DOHH2 (cell line): ENCODE measurements at regions not wholly inside any gene's neighbourhood (a gene's known extent, or its start where the extent isn't known, plus 50 kb on each side); places are given as distances from the start of the nearest gene placed in this dataset.

Source experiments
- H3F3A ChIP-seq: fragments of 200-600 bp; sonication (generic), shearing (Covaris generic); 2 replicates; pipeline ENCODE4 v1.6.0; 2016; ENCODE audit warnings: antibody characterized with exemption, mild to moderate bottlenecking; ENCODE audit not compliant: control insufficient read depth, insufficient read depth
- H3K27ac ChIP-seq: fragments of 200-600 bp; sonication (generic); 2 replicates; pipeline ENCODE4 v1.5.1; 2014; ENCODE audit warnings: low read depth, mild to moderate bottlenecking, low read length, moderate library complexity
- H3K27me3 ChIP-seq: fragments of 200-600 bp; sonication (generic); 2 replicates; pipeline ENCODE4 v1.6.1; 2014; ENCODE audit warnings: mild to moderate bottlenecking, low read length, mixed read lengths; ENCODE audit not compliant: control insufficient read depth
- H3K36me3 ChIP-seq: fragments of 200-600 bp; sonication (generic); 2 replicates; pipeline ENCODE4 v1.6.1; 2014; ENCODE audit warnings: mild to moderate bottlenecking, low read length, moderate library complexity, mixed read lengths; ENCODE audit not compliant: control insufficient read depth
- H3K4me1 ChIP-seq: fragments of 200-600 bp; sonication (generic); 2 replicates; pipeline ENCODE4 v1.6.1; 2014; ENCODE audit warnings: mild to moderate bottlenecking, low read length, mixed read lengths; ENCODE audit not compliant: control insufficient read depth
- H3K4me2 ChIP-seq: fragments of 200-600 bp; sonication (generic); 2 replicates; pipeline ENCODE4 v1.6.0; 2014; ENCODE audit warnings: mild to moderate bottlenecking, low read length, moderate library complexity
- H3K4me3 ChIP-seq: fragments of 200-600 bp; sonication (generic); 2 replicates; pipeline ENCODE4 v1.5.1; 2014; ENCODE audit warnings: mild to moderate bottlenecking, low read length, mixed read lengths
- H3K79me2 ChIP-seq: fragments of 200-600 bp; sonication (generic); 2 replicates; pipeline ENCODE4 v1.6.1; 2014; ENCODE audit warnings: mild to moderate bottlenecking, low read length, mixed read lengths; ENCODE audit not compliant: control insufficient read depth
- H3K9me2 ChIP-seq: fragments of 200-600 bp; sonication (generic); replicated peaks from 2 replicates; pipeline ENCODE4 v1.6.1; 2014; ENCODE audit warnings: mild to moderate bottlenecking, low read length, mixed read lengths; ENCODE audit not compliant: control insufficient read depth
- H3K9me3 ChIP-seq: fragments of 200-600 bp; sonication (generic); 2 replicates; pipeline ENCODE4 v1.6.1; 2014; ENCODE audit warnings: antibody characterized with exemption, low read length, mixed read lengths; ENCODE audit not compliant: control insufficient read depth, insufficient read depth
- H4K20me1 ChIP-seq: fragments of 200-600 bp; sonication (generic); 2 replicates; pipeline ENCODE4 v1.6.0; 2014; ENCODE audit warnings: low read depth, mild to moderate bottlenecking, antibody characterized with exemption, low read length, moderate library complexity; ENCODE audit not compliant: control insufficient read depth, insufficient read depth
- CTCF ChIP-seq: fragments of 200-600 bp; sonication (generic); IDR thresholded peaks from one replicate; pipeline ENCODE4 v1.5.1; 2014; ENCODE audit warnings: antibody characterized with exemption, mild to moderate bottlenecking, low read depth, low read length; ENCODE audit not compliant: poor library complexity, severe bottlenecking
- EZH2phosphoT487 ChIP-seq: fragments of 200-600 bp; sonication (generic); IDR thresholded peaks from 2 replicates; pipeline ENCODE4 v1.6.1; 2017; ENCODE audit warnings: borderline replicate concordance, mild to moderate bottlenecking, antibody characterized with exemption, low read length, moderate library complexity, mixed read lengths

GRCh38 chr7:106187613-106188350 lies 75.7 kb upstream of the SYPL1 start:
- Histone ChIP-seq H3K9me3 (no peaks in the 10 kb centered on the region), H4K20me1 (no peaks in the 10 kb centered on the region), H3K27me3 (peaks cover 32% of the 10 kb centered on the region; the same call in 1 of the 2 replicates), H3F3A (no peaks in the 10 kb centered on the region), H3K79me2 (no peaks in the 10 kb centered on the region), H3K4me3 (no peak overlapping the region), H3K4me1 (no peaks in the 10 kb centered on the region), H3K36me3 (no peaks in the 10 kb centered on the region), H3K27ac (no peak overlapping the region), H3K9me2 (no peaks in the 10 kb centered on the region), H3K4me2 (no peak overlapping the region)
- no peak for TF ChIP-seq CTCF
- TF ChIP-seq EZH2phosphoT487, result no peak

- TF ChIP-seq EZH2phosphoT487 (no peak), CTCF (no peak)
- Histone ChIP-seq H3K4me2 (no peak overlapping the region), H3K9me3 (no peaks in the 10 kb centered on the region), H3K4me3 (no peak overlapping the region), H3K27me3 (peaks cover 24% of the 10 kb centered on the region; the same call in 1 of the 2 replicates), H3F3A (no peaks in the 10 kb centered on the region), H3K27ac (no peak overlapping the region), H4K20me1 (no peaks in the 10 kb centered on the region), H3K9me2 (no peaks in the 10 kb centered on the region), H3K4me1 (no peaks in the 10 kb centered on the region), H3K36me3 (no peaks in the 10 kb centered on the region), H3K79me2 (no peaks in the 10 kb centered on the region)
Measured at GRCh38 chr7:106185719-106186118, 73.6 kb upstream of the SYPL1 start.

- peaks cover 21% of the 10 kb centered on the region; the same call in 1 of the 2 replicates for H3K27me3 ChIP-seq
- TF ChIP-seq CTCF (no peak), EZH2phosphoT487 (no peak)
Measured at GRCh38 chr7:106183952-106184351, 71.8 kb upstream of the SYPL1 start.

More at GRCh38 chr7:106183952-106184351, 71.8 kb upstream of the SYPL1 start:
- no peak overlapping the region for H3K4me3 ChIP-seq
- H3K79me2 ChIP-seq, result no peaks in the 10 kb centered on the region
- H3K9me2 ChIP-seq, result no peaks in the 10 kb centered on the region
- no peaks in the 10 kb centered on the region for H3K36me3 ChIP-seq
- no peaks in the 10 kb centered on the region for H3K4me1 ChIP-seq
- no peaks in the 10 kb centered on the region for H4K20me1 ChIP-seq
- H3K27ac ChIP-seq, result no peak overlapping the region
- no peak overlapping the region for H3K4me2 ChIP-seq
- H3F3A ChIP-seq, result no peaks in the 10 kb centered on the region
- H3K9me3 ChIP-seq, result no peaks in the 10 kb centered on the region
